Smooth muscle cell (in vitro differentiated cells): ENCODE measurements at regions not wholly inside any gene's neighbourhood (a gene's known extent, or its start where the extent isn't known, plus 50 kb on each side); places are given as distances from the start of the nearest gene placed in this dataset.

Experiments
- DNase-seq: peaks from one replicate; lab custom pipeline; 2025; ENCODE audit not compliant: unreplicated experiment; lab: John Stamatoyannopoulos, UW
- H2AFZ ChIP-seq: fragments of 200-600 bp; sonication (generic); 2 replicates; pipeline ENCODE4 v1.6.0; 2016; ENCODE audit warnings: antibody characterized with exemption, low read depth, mild to moderate bottlenecking
- H3F3A ChIP-seq: fragments of 200-600 bp; sonication (generic); 2 replicates; pipeline ENCODE4 v1.6.0; 2017; ENCODE audit warnings: antibody characterized with exemption, low read depth
- H3K27ac ChIP-seq: fragments of 200-600 bp; sonication (generic); 2 replicates; pipeline ENCODE4 v1.5.1; 2016; ENCODE audit warnings: low read depth, mild to moderate bottlenecking
- H3K27me3 ChIP-seq: fragments of 200-600 bp; sonication (generic); 2 replicates; pipeline ENCODE4 v1.6.1; 2016; ENCODE audit warnings: low read depth, mild to moderate bottlenecking
- H3K36me3 ChIP-seq: fragments of 200-600 bp; sonication (generic); 2 replicates; pipeline ENCODE4 v1.5.1; 2016; ENCODE audit warnings: low read depth
- H3K4me1 ChIP-seq: fragments of 200-600 bp; sonication (generic); 2 replicates; pipeline ENCODE4 v1.5.1; 2016; ENCODE audit warnings: low read depth
- H3K4me2 ChIP-seq: fragments of 200-600 bp; sonication (generic); 2 replicates; pipeline ENCODE4 v1.6.0; 2016; ENCODE audit warnings: mild to moderate bottlenecking
- H3K4me3 ChIP-seq: fragments of 200-600 bp; sonication (generic); 2 replicates; pipeline ENCODE4 v1.5.1; 2016; ENCODE audit warnings: mild to moderate bottlenecking
- H3K79me2 ChIP-seq: fragments of 200-600 bp; sonication (generic); 2 replicates; pipeline ENCODE4 v1.6.0; 2016; ENCODE audit warnings: low read depth, mild to moderate bottlenecking
- H3K9ac ChIP-seq: fragments of 200-600 bp; sonication (generic); 2 replicates; pipeline ENCODE4 v1.6.0; 2016; ENCODE audit warnings: low read depth
- H3K9me3 ChIP-seq: fragments of 200-600 bp; sonication (generic); replicated peaks from 2 replicates; pipeline ENCODE4 v1.5.1; 2016; ENCODE audit warnings: low read depth
- H4K20me1 ChIP-seq: fragments of 200-600 bp; sonication (generic); 2 replicates; pipeline ENCODE4 v1.6.0; 2016; ENCODE audit warnings: low read depth
- CTCF ChIP-seq: fragments of 200-600 bp; sonication (generic); IDR thresholded peaks from 2 replicates; pipeline ENCODE4 v1.5.1; 2017; ENCODE audit warnings: borderline replicate concordance, mild to moderate bottlenecking, antibody characterized with exemption; ENCODE audit not compliant: insufficient read depth, poor library complexity, severe bottlenecking
- WGBS: methylation state at CpG from one replicate; pipeline ENCODE4 v1.1.7; 2016; ENCODE audit warnings: low lambda C conversion rate; 5-methylcytosine and 5-hydroxymethylcytosine counted together

DNA sequence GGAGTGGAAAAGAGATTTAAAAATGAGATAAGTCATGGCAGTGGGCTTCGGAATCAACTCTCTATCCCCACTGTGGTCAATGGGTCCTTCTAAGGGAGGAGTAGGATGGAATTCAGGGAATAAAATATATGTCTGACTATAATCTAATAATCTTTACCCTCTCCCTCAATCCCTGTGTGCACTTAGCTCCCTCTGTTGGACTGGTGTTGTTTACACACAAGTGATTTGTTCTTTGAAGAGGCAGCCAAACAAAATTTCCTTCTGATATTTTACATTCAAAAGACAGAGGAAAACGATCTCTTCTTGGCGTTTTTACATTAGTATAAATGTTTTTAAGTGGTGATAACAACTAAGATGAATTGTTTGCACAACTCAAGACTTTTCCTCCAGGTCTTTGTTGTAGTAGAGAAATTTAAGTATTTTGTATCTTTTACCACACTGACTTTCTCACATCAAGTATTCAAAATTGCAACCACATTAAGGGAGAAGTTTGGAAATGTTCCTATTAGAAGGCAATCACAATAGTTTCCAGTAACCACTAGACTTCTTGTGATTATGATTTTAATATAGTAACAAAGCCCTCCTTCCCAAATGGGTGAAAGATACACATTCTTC, 317.8 kb downstream of the CENPW start:
- 55% methylated on average over 3 of the region's 3 CpGs for WGBS
- Histone ChIP-seq H3K36me3 (no peaks in the 10 kb centered on the region), H3K27me3 (no peaks in the 10 kb centered on the region), H3K4me2 (no peak overlapping the region), H4K20me1 (no peaks in the 10 kb centered on the region), H3K27ac (no peak overlapping the region), H3K4me1 (no peaks in the 10 kb centered on the region), H3K9me3 (no peaks in the 10 kb centered on the region), H2AFZ (no peak overlapping the region), H3F3A (no peaks in the 10 kb centered on the region), H3K79me2 (no peaks in the 10 kb centered on the region), H3K4me3 (no peak overlapping the region), H3K9ac (no peak overlapping the region)
- peak; percentile 43 for TF ChIP-seq CTCF
- DNase-seq, result no peak

- H3K9ac ChIP-seq, result no peak overlapping the region
- DNase-seq, result no peak
- H3K79me2 ChIP-seq, result no peaks in the 10 kb centered on the region
- H3K36me3 ChIP-seq, result no peaks in the 10 kb centered on the region
- no peak overlapping the region for H2AFZ ChIP-seq
- no peaks in the 10 kb centered on the region for H4K20me1 ChIP-seq
- H3K27me3 ChIP-seq, result no peaks in the 10 kb centered on the region
- H3F3A ChIP-seq, result no peaks in the 10 kb centered on the region
- 100% methylated on average over 1 of the region's 1 CpG for WGBS
- no peak for TF ChIP-seq CTCF
- no peaks in the 10 kb centered on the region for H3K4me1 ChIP-seq
- no peak overlapping the region for H3K4me2 ChIP-seq
- H3K9me3 ChIP-seq, result no peaks in the 10 kb centered on the region
- no peak overlapping the region for H3K4me3 ChIP-seq
- H3K27ac ChIP-seq, result no peak overlapping the region
These were observed 320.5 kb downstream of the CENPW start for GRCh38 chr6:126660376-126660775.

DNA sequence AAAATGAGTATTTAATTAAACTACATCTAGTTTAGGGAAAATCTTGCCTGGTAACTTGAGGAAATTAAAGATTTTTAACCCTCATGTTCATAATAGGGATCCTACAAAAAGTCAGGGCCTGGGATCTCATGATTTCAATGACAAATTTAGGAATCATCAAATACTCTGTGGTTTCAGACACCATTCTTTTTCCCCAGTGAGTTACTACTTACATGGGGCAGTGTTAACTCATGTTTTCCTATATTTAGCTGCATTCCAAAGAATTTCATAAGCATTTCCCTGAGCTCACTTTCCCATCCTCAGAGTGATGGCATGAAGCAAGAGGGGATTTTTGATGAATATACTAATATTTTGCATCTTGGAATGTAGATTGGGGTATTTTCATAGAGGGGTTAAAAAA, 321.7 kb downstream of the CENPW start:
- Histone ChIP-seq H3K4me1 (no peaks in the 10 kb centered on the region), H4K20me1 (no peaks in the 10 kb centered on the region), H3F3A (no peaks in the 10 kb centered on the region), H3K27ac (peak overlapping the region; percentile 58), H3K36me3 (no peaks in the 10 kb centered on the region), H3K4me3 (no peak overlapping the region), H3K79me2 (no peaks in the 10 kb centered on the region), H3K9ac (no peak overlapping the region), H2AFZ (no peak overlapping the region), H3K27me3 (no peaks in the 10 kb centered on the region), H3K9me3 (no peaks in the 10 kb centered on the region), H3K4me2 (no peak overlapping the region)
- DNase-seq, result no peak
- TF ChIP-seq CTCF, result no peak

GRCh38 chr6:126662966-126663365, 323.1 kb downstream of the CENPW start:
- no peak overlapping the region for H3K9ac ChIP-seq
- H2AFZ ChIP-seq, result no peak overlapping the region
- H3K27ac ChIP-seq, result no peak overlapping the region
- no peaks in the 10 kb centered on the region for H4K20me1 ChIP-seq
- no peaks in the 10 kb centered on the region for H3K36me3 ChIP-seq
- no peaks in the 10 kb centered on the region for H3K4me1 ChIP-seq
- no peaks in the 10 kb centered on the region for H3K79me2 ChIP-seq
- no peak overlapping the region for H3K4me2 ChIP-seq
- no peaks in the 10 kb centered on the region for H3F3A ChIP-seq
- no peaks in the 10 kb centered on the region for H3K9me3 ChIP-seq
- DNase-seq, result no peak
- TF ChIP-seq CTCF, result no peak
- H3K4me3 ChIP-seq, result no peak overlapping the region
- no peaks in the 10 kb centered on the region for H3K27me3 ChIP-seq
